NCI-H510A treated with DMSO at 0.1 percent for 48 hours (cell line): ENCODE measurements at regions not wholly inside any gene's neighbourhood (a gene's known extent, or its start where the extent isn't known, plus 50 kb on each side); places are given as distances from the start of the nearest gene placed in this dataset.
"Not testable (repeated sequence)": the region's sequence is repeated elsewhere in the genome, so short reads cannot be mapped to it uniquely, and the experiment has no call there.

Experiments
- DNase-seq: peaks from one replicate; lab custom pipeline; 2025; lab: John Stamatoyannopoulos, UW

- no peak for DNase-seq
Measured at GRCh38 chr13:78867655-78868054, 208.7 kb upstream of the OBI1 start.

GRCh38 chr13:78866076-78866475, 207.1 kb upstream of the OBI1 start:
- DNase-seq, result not testable (repeated sequence)

DNA sequence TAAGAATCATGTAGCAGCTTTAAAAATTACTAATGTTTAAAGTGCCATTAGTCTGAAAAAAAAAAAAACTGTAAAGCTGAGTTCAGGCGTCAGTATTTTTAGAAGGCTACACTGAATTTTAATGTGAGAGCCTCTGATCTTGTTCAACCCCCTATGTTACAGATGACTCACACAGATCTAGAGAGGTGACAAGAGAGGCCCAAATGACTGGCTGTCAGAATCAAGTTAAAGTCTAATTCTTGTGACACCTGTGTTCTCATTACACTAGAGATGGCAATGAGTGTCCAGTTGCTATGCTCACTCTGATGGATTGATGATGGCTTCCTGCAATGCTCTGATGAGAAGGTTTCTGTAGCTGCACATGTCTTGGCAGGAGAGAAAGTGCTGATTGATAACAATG, 203.5 kb upstream of the OBI1 start:
- no peak for DNase-seq

DNA sequence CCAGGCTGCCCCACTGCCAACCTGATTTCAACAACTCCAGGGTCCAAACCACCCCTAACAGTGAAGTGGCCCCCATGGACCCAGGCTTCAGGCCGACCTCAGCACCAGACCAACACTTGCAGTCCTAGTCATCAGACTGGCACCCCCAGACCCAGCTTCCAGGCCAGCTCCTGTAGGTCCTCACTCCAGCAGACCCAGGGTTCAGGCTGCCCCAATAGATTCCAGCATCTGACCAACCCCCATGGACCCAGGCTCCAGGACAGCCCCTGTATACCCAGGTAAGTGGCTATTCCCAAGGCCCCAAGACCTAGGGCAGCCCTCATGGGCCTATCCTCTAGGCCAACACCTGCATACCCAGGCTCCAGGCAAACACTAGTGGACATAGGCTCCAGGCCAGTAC, 193.8 kb upstream of the OBI1 start:
- DNase-seq, result no peak

- no peak for DNase-seq
Measured at GRCh38 chr13:78845656-78846365, 186.9 kb upstream of the OBI1 start.

DNA sequence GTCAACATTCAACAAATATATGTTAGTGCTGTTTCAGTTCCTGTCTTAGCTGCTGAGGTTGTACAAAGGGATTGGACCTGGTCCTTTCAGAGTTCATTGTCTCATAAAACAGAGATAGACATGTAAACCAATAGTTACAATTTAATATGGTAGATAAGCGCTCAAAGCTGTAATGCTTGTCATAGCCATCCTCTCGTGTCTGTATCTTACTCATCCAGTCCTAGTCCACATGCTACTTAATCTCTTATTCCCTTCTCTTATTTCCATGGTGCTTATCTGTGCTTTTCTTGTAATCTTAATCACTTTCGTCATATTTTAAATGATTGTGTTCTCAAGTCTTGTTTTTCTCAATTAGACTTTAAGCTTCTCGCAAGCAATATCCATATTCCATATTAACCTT, 185.2 kb upstream of the OBI1 start:
- no peak for DNase-seq

DNA sequence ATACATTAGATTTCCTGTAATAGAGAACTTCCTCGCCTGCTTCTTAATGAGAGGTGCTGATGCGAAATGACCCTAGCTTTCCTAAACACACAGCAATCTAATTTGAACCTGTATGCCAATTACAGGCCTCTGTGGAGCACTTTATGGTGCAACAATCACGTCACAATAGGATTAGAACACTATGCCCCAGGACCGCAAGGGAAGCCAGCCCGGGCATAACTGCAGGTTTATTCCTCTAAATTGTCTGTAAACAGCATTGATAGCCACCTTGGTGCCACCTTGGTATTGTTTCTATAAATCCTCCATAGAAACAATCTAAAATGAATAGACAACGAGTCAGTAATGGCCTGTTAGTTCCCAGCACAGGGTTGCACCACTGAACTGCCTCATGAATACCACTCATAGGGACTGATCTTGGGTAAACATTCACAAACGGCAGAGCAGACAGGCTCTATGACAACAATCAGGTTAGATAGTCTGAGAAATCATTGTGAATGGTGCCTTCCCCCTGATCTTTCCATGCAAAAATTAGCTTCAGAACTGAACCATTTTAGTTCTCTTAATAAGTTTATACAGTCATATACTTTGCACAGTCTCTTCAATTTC, 182.5 kb upstream of the OBI1 start:
- peak; percentile 1 for DNase-seq

GRCh38 chr13:78836238-78836784, 177.4 kb upstream of the OBI1 start:
- DNase-seq, result no peak

DNA sequence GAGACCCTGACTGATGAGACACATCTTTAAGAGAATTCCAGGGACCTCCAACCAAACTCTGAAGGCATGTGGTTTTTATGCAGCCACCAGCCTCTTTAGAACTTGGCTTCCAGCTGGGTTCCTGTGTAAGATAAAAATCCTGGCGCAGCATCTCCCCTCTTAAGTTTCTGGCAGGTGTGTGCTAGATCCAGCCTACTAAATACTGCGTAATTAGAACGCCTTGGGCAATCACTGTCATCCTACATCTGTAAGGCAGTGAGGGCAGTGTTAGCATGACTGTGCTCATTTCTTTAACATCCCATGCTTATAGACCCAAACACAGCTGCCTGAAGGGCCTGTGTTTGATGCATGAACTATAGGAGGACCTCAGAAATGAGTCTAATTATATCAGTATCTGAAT, 173.5 kb upstream of the OBI1 start:
- no peak for DNase-seq

- DNase-seq, result no peak
Measured at GRCh38 chr13:78830508-78830907, 171.6 kb upstream of the OBI1 start.

DNA sequence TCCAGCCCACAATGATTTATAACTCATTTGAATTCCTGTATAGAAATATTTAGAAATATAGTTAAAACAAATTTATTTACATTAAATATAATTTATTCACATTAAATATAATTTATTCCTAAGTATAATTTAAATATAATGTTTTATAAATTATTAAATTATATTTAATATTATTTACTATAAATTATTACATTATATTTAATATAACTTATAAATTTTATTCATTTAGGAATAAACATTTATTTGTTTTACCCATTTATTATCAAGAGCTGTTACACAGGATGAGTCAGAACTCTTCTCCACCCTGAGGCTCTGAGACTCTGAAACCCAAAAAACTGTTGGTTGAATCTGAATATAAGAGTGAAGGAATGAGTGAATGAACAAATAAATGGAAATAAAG, 170.9 kb upstream of the OBI1 start:
- no peak for DNase-seq

DNA sequence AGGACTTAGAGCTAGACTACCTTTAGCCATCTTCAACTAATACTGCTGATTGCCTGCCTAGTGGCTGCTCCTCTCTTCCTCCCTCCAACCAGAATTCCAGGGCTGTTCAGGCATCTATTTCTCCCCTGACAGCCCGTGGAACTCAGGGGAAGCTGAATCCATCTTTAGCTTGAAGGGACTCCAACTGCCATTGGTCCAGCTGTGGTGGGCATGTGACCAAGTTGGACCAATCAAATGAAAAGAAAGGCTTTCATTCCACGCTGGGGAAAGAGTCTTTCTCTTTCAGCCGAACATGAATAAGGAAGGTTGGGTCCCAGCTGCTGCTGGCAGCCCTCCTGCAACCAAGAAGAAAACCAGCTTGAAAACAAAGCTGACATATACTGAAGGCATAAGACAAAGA, 168.5 kb upstream of the OBI1 start:
- DNase-seq, result no peak

- DNase-seq, result no peak
Measured at GRCh38 chr13:78826936-78827335, 168.0 kb upstream of the OBI1 start.

DNA sequence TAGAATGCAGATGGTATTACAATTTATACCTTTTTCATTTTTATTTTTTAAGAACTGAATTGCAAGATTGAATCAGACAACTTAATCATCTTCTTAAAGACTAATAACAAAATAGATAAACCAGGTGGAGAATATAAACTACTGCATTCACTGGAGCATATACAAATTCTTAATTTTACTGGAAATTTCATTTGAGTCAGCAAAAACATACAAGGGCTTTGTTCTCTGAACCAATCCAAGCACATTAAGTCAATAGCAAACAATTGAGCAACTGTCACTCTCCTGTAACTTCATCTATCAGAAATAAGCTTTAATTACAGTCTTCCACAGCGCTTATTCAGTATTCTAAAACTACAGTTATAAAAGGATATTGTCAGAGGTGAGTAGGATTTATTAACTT, 167.4 kb upstream of the OBI1 start:
- no peak for DNase-seq

DNA sequence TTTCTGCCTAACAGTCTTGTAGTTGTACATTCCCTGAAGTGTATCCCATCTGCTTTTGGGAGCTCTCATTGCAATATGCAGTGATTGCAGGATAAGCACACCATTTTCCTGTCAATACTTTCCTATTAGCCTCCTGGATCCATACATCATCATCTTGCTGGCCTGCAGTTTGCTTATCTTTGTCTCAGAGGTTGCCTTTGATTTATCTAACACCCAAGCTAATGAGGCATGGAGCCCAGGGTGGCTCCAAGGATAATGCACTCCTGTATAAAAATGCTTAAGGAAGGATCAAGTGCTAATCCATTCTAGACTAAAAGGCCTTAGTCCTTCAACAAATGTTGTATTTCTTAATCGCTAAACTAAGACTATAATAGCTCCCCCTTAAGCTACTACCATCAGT, 161.6 kb upstream of the OBI1 start:
- DNase-seq, result no peak

- DNase-seq, result no peak
Measured at GRCh38 chr13:78816592-78816991, 157.6 kb upstream of the OBI1 start.

- no peak for DNase-seq
Measured at GRCh38 chr13:78816154-78816553, 157.2 kb upstream of the OBI1 start.

- no peak for DNase-seq
Measured at GRCh38 chr13:78806457-78806856, 147.5 kb upstream of the OBI1 start.

- no peak for DNase-seq
Measured at GRCh38 chr13:78802912-78803311, 144.0 kb upstream of the OBI1 start.

DNA sequence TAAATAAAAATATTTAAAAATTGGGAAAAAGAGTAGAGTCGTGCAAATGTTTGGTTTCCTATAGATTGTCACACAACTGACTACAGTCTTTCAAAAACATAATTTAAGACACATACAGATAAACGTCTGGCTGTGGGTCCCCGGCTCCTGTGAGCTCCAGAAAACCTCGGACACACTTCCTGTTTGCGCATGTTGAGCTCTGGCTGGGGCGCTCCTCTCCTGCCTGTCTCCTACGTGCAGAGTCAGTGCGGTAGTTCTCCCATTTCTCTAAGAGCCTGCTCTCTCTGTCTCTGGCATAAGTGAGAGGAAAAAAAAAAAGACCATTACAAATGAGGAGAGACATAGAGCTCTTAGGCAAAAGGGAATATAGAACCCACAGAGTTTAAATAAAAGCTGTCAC, 128.2 kb upstream of the OBI1 start:
- no peak for DNase-seq

GRCh38 chr13:78786459-78786858, 127.5 kb upstream of the OBI1 start:
- DNase-seq, result no peak

GRCh38 chr13:78785764-78786163, 126.8 kb upstream of the OBI1 start:
- DNase-seq, result no peak

DNA sequence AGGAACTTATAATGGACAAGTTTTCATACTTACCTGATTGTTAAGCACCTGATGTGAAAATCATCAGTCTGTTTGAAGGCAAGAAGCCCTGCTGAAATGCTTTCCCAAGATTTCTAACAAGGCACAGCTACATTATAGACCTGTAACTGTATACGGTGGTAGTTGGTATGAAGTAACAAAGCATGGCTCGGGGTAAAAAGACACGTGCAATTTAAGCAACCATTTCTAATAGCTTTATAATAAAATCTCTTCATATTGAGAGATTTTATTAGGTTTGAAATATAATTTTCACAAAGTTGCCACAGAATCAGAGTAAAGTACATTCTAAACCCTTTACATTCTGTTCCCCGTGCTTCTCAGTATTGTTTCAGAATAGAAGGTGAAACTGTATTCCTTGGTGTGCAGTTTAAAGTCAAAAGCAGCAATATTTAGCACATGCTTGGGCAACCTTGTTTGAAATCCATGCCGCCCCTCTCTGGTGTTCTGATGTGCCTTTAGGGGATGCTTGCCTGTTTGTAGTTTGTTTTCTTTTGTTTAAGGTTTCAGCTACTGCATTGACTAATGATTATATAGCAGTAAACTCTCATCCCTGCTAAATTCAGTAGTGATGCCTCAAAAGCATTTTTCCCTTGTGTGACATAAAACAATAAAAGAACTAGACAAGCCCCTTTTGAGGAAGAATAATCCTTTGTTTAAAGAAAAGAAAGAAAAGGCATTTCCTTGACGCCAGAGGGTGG, 125.2 kb upstream of the OBI1 start:
- DNase-seq, result no peak
